GM19324 (cell line): ENCODE measurements at regions not wholly inside any gene's neighbourhood (a gene's known extent, or its start where the extent isn't known, plus 50 kb on each side); places are given as distances from the start of the nearest gene placed in this dataset.
"Not testable (repeated sequence)": the region's sequence is repeated elsewhere in the genome, so short reads cannot be mapped to it uniquely, and the experiment has no call there.

Source experiments
- ATAC-seq: cut with Tn5 transposase; IDR thresholded peaks from one replicate; pipeline ENCODE4 v1.9.1; 2021; ENCODE audit warnings: mild to moderate bottlenecking, moderate library complexity; ENCODE audit not compliant: unreplicated experiment, low FRiP score

DNA sequence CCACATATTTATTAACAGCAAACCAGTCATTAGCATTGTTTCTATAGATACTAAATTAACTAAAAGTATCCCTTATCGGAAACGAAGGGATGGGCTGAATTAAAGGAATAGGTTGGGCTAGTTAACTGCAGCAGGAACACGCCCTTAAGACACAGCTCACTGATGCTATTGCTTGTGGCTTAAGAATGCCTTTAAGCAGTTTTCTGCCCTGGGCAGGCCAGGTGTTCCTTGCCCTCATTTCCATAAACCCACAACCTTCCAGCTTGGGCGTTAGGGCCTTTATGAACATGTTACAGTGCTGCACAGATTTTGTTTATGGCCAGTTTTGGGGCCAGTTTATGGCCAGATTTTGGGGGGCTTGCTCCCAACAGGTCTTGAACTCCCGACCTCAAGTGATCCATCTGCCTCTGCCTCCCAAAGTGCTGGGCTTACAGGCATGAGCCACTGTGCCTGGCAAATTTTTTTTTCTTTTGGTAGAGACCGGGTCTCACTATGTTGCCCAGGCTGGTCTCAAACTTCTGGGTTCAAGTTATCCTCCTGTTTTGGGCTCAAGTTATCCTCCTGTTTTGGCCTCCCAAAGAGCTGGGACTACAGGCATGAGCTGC, 90.1 kb upstream of the GRIN2A start:
- ATAC-seq, result not testable (repeated sequence)

- peak; percentile 88 for ATAC-seq
These were observed 93.2 kb upstream of the GRIN2A start for GRCh38 chr16:10275214-10275996.

DNA sequence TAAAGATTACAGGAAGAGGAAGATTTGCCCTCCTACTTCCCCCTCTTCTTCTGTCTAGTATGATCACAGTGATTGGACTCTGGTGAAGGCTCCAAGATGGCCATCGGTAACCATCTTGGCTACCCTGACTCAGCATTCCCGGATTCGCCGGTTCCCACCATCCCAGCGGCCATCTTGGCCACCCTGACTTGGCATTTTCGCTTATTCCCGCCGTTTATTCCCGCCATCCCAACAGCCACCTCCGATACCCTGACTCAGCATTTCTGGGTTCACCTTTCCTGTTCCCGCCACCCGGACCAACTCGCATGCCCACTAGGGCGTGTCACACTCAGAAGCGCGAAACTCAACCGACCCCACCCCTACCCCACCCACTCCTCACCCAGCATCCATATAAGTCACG, 95.4 kb upstream of the GRIN2A start:
- ATAC-seq, result no peak

- ATAC-seq, result no peak
These were observed 98.3 kb upstream of the GRIN2A start for GRCh38 chr16:10280262-10281170.

DNA sequence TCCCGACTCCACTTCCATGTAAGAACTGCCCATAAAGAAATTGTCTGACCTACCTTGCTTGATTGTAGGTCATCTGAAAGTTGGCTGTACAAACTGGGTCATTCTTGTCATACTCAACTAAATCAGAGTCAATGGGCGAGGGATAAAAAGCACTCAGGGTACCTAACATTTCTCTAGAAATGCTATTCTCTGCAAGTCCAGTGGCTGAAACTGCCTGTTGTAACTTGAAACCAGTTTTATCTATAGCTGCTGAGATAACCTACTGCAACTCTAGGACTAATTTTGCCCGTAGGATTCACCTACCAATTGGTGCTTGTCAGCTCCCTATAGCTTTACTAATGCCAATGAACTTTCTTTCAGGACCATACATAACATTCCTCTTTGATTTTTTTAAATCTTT, 100.1 kb upstream of the GRIN2A start:
- ATAC-seq, result no peak

GRCh38 chr16:10283246-10283645, 101.0 kb upstream of the GRIN2A start:
- not testable (repeated sequence) for ATAC-seq

GRCh38 chr16:10290467-10291105, 95.3 kb upstream of the ATF7IP2 start:
- not testable (repeated sequence) for ATAC-seq

GRCh38 chr16:10292197-10292596, 93.7 kb upstream of the ATF7IP2 start:
- ATAC-seq, result not testable (repeated sequence)

DNA sequence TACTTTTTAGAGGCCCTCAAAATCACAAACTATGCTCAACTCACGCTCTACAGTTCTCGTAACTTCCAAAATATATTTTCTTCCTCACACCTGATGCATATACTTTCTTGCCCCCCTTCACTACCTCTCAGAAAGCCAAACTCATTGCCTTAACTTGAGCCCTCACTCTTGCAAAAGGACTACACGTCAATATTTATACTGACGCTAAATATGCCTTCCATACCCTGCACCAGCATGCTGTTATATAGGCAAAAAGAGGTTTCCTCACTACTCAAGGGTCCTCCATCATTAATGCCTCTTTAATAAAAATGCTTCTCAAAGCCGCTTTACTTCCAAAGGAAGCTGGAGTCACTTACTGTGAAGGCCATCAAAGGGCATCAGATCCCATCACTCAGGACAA, 92.9 kb upstream of the ATF7IP2 start:
- not testable (repeated sequence) for ATAC-seq

DNA sequence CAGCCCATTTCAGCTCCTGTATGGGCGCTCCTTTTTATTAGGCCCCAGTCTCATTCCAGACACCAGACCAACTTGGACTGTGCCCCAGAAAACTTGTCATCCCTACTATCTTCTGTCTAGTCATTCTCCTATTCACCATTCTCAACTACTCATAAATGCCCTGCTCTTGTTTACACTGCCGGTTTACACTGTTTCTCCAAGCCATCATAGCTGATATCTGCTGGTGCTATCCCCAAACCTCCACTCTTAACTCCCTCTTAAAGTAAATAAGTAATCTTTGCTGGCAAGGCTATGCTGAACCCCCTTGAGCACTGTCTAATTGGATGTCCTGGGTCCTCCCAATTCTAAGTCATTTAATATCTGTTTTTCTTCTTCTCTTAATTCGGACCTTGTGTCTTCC, 91.7 kb upstream of the ATF7IP2 start:
- ATAC-seq, result not testable (repeated sequence)

DNA sequence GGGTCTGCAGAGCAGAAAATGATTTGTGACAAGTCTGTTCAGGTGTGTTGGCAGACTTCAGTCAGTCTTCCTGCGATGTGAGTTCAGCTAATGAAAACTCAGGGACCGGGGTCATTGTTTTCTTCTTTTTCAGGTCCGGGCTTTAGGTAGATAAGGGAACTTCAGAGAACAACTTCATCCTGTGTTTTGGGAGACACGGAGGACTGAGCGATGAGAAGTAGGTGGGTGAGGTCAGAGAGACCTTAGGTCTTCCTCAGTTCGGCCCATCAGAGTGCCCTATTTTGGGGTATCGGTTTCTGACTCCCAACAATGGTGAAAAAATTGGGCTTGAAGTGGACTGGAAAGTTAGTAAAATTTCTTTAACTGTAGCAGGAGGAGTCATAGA, 88.9 kb upstream of the ATF7IP2 start:
- ATAC-seq, result peak; percentile 43

DNA sequence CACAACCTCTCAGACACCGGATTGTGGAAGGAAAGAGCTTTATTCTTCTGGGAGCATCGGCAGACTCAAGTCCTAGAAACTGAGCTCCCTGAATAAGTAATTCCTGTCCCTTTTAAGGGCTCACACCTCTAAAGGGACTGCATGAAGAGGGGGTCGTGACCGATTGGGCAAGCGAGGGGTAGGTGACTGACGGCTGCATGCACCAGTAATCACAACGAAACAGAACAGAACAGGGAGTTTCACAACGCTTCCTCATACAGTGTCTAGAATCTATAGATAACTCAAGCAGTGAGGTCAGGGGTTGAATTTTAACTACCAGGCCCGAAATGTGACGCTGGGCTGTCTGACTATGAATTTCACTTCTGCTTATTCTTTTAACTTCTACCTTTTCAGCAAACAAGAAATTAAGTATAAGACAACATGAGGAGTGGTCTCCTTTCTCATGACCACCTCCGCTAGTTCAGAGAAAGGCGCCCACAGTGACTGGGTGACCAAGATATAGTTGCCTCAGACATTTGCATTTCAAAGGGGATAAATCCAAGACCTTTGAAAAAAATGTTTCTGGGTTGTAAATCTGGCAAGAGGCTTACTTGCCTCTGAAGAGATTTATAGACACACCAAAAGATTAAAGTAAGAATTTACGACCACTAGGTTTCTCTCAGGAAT, 88.4 kb upstream of the ATF7IP2 start:
- peak; percentile 97 for ATAC-seq

- no peak for ATAC-seq
These were observed 85.0 kb upstream of the ATF7IP2 start for GRCh38 chr16:10300905-10301304.

DNA sequence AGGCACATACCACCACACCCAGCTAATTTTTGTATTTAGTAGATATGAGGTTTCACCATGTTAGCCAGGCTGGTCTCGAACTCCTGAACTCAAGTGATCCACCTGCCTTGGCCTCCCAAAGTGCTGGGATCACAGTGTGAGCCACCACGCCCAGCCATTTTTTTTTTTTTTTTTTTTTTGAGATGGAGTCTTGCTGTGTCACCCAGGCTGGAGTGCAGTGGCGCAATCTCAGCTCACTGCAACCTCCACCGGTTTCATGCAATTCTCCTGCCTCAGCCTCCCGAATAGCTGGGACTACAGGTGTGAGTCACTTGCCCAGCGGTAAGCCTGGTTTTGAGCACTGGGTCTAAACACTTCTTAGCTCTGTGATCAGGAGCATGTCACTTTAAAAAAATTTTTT, 84.3 kb upstream of the ATF7IP2 start:
- ATAC-seq, result not testable (repeated sequence)

DNA sequence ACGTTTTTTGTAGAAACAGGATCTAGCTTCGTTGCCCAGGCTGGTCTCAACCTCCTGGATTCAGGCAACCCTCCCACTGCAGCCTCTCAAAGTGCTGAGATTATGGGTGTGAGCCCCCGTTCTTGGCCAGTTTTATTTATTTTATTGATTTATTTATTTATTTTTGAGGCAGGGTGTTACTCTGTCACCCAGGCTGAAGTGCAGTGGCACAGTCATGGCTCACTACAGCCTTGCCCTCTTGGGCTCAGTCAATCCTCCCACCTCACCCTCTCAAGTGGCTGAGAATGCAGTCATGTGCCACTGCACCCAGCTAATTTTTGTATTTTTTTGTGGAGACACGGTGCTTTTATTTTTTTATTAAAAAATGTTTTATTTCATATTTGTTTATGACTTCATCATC, 79.9 kb upstream of the ATF7IP2 start:
- ATAC-seq, result no peak

- no peak for ATAC-seq
These were observed 77.3 kb upstream of the ATF7IP2 start for GRCh38 chr16:10308305-10309193.

GRCh38 chr16:10309271-10309932, 76.5 kb upstream of the ATF7IP2 start:
- ATAC-seq, result no peak

GRCh38 chr16:10312008-10312407, 73.9 kb upstream of the ATF7IP2 start:
- ATAC-seq, result no peak
